ENCODE measurements at regions not wholly inside any gene's neighbourhood (a gene's known extent, or its start where the extent isn't known, plus 50 kb on each side); places are given as distances from the start of the nearest gene placed in this dataset.

- peak overlapping the region; percentile 100 for H3K4me3 Mint-ChIP-seq
- H3K36me3 Mint-ChIP-seq (ENCODE audit: low read depth): peaks cover 49% of the 10 kb centered on the region
- H3K27ac Mint-ChIP-seq: peak overlapping the region; percentile 97 to 100 (median 99)
- no peak for TF ChIP-seq CTCF (IDR thresholded peaks at IDR 0.05; ENCODE audit: unreplicated experiment in 3 of 3)
- peaks cover 4% of the 10 kb centered on the region for H3K9me3 Mint-ChIP-seq
- no peaks in the 10 kb centered on the region for H3K27me3 Mint-ChIP-seq (ENCODE audit: low read depth)
- peaks cover 16% of the 10 kb centered on the region for H3K4me1 Mint-ChIP-seq
Measured at GRCh38 chr16:31713071-31713944, 160.3 kb upstream of the ZNF267 start.

- TF ChIP-seq CTCF (IDR thresholded peaks at IDR 0.05; ENCODE audit: unreplicated experiment in 3 of 3): peak in 1 of 3 experiments; percentile 41
- Mint-ChIP-seq H3K27me3 (ENCODE audit: low read depth) (no peaks in the 10 kb centered on the region), H3K4me1 (peaks cover 16% of the 10 kb centered on the region), H3K27ac (peak overlapping the region; percentile 97 to 100 (median 99)), H3K36me3 (ENCODE audit: low read depth) (peaks cover 52% of the 10 kb centered on the region), H3K4me3 (peak overlapping the region; percentile 100), H3K9me3 (peaks cover 6% of the 10 kb centered on the region)
Measured at GRCh38 chr16:31713945-31714902, 159.4 kb upstream of the ZNF267 start.

GRCh38 chr16:31714903-31715504 is 158.6 kb upstream of the ZNF267 start:
- Mint-ChIP-seq H3K4me3 (peak overlapping the region; percentile 100), H3K27me3 (ENCODE audit: low read depth) (no peaks in the 10 kb centered on the region), H3K9me3 (peaks cover 6% of the 10 kb centered on the region), H3K27ac (peak overlapping the region; percentile 38 to 99 (median 97)), H3K4me1 (peaks cover 16% of the 10 kb centered on the region), H3K36me3 (ENCODE audit: low read depth) (peaks cover 60% of the 10 kb centered on the region)
- no peak for TF ChIP-seq CTCF (IDR thresholded peaks at IDR 0.05; ENCODE audit: unreplicated experiment in 3 of 3)

- peaks cover 16% of the 10 kb centered on the region for H3K4me1 Mint-ChIP-seq
- peak overlapping the region; percentile 47 to 100 (median 80) for H3K4me3 Mint-ChIP-seq
- peaks cover 68% of the 10 kb centered on the region for H3K36me3 Mint-ChIP-seq (ENCODE audit: low read depth)
- no peak overlapping the region for H3K27ac Mint-ChIP-seq
- H3K9me3 Mint-ChIP-seq: peaks cover 9% of the 10 kb centered on the region
- no peak for TF ChIP-seq CTCF (IDR thresholded peaks at IDR 0.05; ENCODE audit: unreplicated experiment in 3 of 3)
- H3K27me3 Mint-ChIP-seq (ENCODE audit: low read depth): no peaks in the 10 kb centered on the region
Measured at GRCh38 chr16:31715915-31716314, 157.7 kb upstream of the ZNF267 start.

- Mint-ChIP-seq H3K4me3 (no peak overlapping the region), H3K9me3 (peaks cover 25% of the 10 kb centered on the region), H3K27me3 (ENCODE audit: low read depth) (no peaks in the 10 kb centered on the region), H3K36me3 (ENCODE audit: low read depth) (peaks cover 97% of the 10 kb centered on the region), H3K4me1 (peaks cover 16% of the 10 kb centered on the region), H3K27ac (no peak overlapping the region)
- TF ChIP-seq CTCF (IDR thresholded peaks at IDR 0.05; ENCODE audit: unreplicated experiment in 3 of 3): no peak
Measured at GRCh38 chr16:31718998-31719397, 154.6 kb upstream of the ZNF267 start.

All from nephron (organoid).